ENCODE measurements at regions not wholly inside any gene's neighbourhood (a gene's known extent, or its start where the extent isn't known, plus 50 kb on each side); places are given as distances from the start of the nearest gene placed in this dataset.

DNA sequence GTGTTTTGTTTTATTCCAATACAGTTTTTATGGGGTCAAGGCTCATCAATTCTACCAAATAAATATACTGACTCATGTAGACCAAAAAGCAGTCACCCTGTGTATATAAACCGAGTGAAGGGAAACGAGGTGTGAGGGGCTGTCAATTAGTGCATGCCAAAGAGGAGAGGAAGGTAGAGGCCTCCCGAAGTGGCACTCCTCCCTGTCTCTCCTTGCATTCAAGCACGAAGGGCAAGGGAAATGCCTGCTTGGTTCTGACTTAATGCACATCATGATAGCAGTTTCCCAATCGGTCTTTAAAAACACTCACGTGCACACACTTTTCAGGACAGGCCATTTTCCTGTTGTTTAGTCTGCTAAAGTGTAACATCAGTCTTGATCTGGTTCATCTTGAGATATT is 125.6 kb upstream of the SLCO6A1 start:
- no peaks in the 10 kb centered on the region for H3K4me1 ChIP-seq (ENCODE audit: control insufficient read depth in 1 of 2, insufficient read depth in 2 of 2, low read length in 2 of 2)
- no peak overlapping the region for H3K27ac ChIP-seq (ENCODE audit: low read depth, low read length)
- H4K91ac ChIP-seq (ENCODE audit: low read depth, low read length) = no peak overlapping the region
- no peaks in the 10 kb centered on the region for H3K79me2 ChIP-seq (ENCODE audit: control insufficient read depth, insufficient read depth, low read length, poor library complexity)
- no peak for DNase-seq
- H2AK5ac ChIP-seq (ENCODE audit: low read length) = no peak overlapping the region
- no peaks in the 10 kb centered on the region for H3K9me3 ChIP-seq (ENCODE audit: insufficient read depth, low read depth, low read length)
- no peak overlapping the region for H2BK5ac ChIP-seq (ENCODE audit: low read depth, low read length, poor library complexity)
- H3K14ac ChIP-seq (ENCODE audit: low read length) = no peak overlapping the region
- H3K9ac ChIP-seq (ENCODE audit: low read length) = no peak overlapping the region
- H3K27me3 ChIP-seq (ENCODE audit: insufficient read depth, low read length) = no peaks in the 10 kb centered on the region
- no peak overlapping the region for H3K4me3 ChIP-seq (ENCODE audit: low read depth, low read length)
- H2BK12ac ChIP-seq (ENCODE audit: low read length) = no peak overlapping the region
- no peaks in the 10 kb centered on the region for H3K36me3 ChIP-seq (ENCODE audit: control insufficient read depth in 1 of 2, insufficient read depth in 2 of 2, low read length in 2 of 2)
- no peak overlapping the region for H3K4ac ChIP-seq (ENCODE audit: low read depth, low read length)
- H3K23ac ChIP-seq (ENCODE audit: low read length) = no peak overlapping the region
- H3K4me2 ChIP-seq (ENCODE audit: low read length) = no peak overlapping the region
- no peak overlapping the region for H4K8ac ChIP-seq (ENCODE audit: low read depth, low read length)
- no peak overlapping the region for H2AFZ ChIP-seq (ENCODE audit: insufficient read depth, low read length, poor library complexity)
- H3K18ac ChIP-seq (ENCODE audit: low read length) = no peak overlapping the region
- H3K79me1 ChIP-seq (ENCODE audit: low read length) = no peaks in the 10 kb centered on the region
- no CpG with 5 or more reads among the region's 6 CpGs for WGBS (ENCODE audit: extremely low coverage, insufficient coverage, insufficient read length)
- no peak overlapping the region for H2BK120ac ChIP-seq (ENCODE audit: insufficient read depth, low read length, poor library complexity)
- H4K12ac ChIP-seq (ENCODE audit: low read depth, low read length) = no peak overlapping the region

DNA sequence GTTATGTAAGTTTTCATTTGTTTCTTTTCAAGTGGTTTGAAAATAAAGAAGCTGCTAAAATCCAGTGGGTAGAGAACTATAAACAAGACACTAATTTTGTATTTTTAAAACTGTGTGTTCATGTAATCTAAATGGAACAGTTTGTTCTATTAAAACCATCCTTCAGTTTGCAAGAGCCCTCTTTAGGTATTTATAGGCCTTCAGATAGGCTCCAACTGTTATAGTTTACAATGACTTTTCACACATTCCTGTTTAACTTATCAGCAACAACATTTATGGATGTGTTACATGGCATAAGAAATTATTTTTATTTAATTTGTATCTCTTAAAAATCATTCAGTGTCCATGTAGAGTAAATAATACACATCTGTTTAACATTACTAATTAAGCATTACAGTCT is 126.7 kb upstream of the SLCO6A1 start:
- Histone ChIP-seq H3K4me1 (ENCODE audit: control insufficient read depth in 1 of 2, insufficient read depth in 2 of 2, low read length in 2 of 2) (no peaks in the 10 kb centered on the region), H3K79me1 (ENCODE audit: low read length) (no peaks in the 10 kb centered on the region), H2BK12ac (ENCODE audit: low read length) (no peak overlapping the region), H2BK120ac (ENCODE audit: insufficient read depth, low read length, poor library complexity) (no peak overlapping the region), H4K91ac (ENCODE audit: low read depth, low read length) (no peak overlapping the region), H3K4me3 (ENCODE audit: low read depth, low read length) (no peak overlapping the region), H3K4me2 (ENCODE audit: low read length) (no peak overlapping the region), H3K9me3 (ENCODE audit: insufficient read depth, low read depth, low read length) (no peaks in the 10 kb centered on the region), H2AK5ac (ENCODE audit: low read length) (no peak overlapping the region), H3K14ac (ENCODE audit: low read length) (no peak overlapping the region), H3K27me3 (ENCODE audit: insufficient read depth, low read length) (no peaks in the 10 kb centered on the region), H3K18ac (ENCODE audit: low read length) (no peak overlapping the region), H4K8ac (ENCODE audit: low read depth, low read length) (no peak overlapping the region), H4K12ac (ENCODE audit: low read depth, low read length) (no peak overlapping the region), H3K23ac (ENCODE audit: low read length) (no peak overlapping the region), H2AFZ (ENCODE audit: insufficient read depth, low read length, poor library complexity) (no peak overlapping the region), H2BK5ac (ENCODE audit: low read depth, low read length, poor library complexity) (no peak overlapping the region), H3K36me3 (ENCODE audit: control insufficient read depth in 1 of 2, insufficient read depth in 2 of 2, low read length in 2 of 2) (no peaks in the 10 kb centered on the region), H3K9ac (ENCODE audit: low read length) (no peak overlapping the region), H3K4ac (ENCODE audit: low read depth, low read length) (no peak overlapping the region), H3K27ac (ENCODE audit: low read depth, low read length) (no peak overlapping the region), H3K79me2 (ENCODE audit: control insufficient read depth, insufficient read depth, low read length, poor library complexity) (no peaks in the 10 kb centered on the region)
- DNase-seq = no peak

DNA sequence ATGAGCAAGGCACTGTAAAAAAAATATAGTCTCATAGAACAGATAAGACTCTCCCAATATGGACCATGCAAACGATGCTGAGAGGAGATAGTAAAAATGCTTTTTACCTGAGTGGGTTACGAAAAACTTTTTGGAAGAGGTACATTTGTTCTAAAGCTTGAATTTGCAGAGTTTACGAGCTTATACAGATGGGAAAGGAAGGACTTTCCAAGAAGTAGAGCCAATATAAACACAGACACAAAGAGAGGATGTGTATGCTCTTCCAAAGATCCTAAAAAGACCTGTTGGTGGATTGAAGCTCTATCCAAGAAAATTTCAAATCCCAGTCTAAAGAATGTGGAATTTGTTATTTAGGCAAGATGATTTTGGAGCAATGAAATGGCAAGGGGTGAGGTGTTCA is 127.1 kb upstream of the SLCO6A1 start:
- H2AK5ac ChIP-seq (ENCODE audit: low read length) = no peak overlapping the region
- no CpG with 5 or more reads among the region's 3 CpGs for WGBS (ENCODE audit: extremely low coverage, insufficient coverage, insufficient read length)
- H2BK120ac ChIP-seq (ENCODE audit: insufficient read depth, low read length, poor library complexity) = no peak overlapping the region
- no peak overlapping the region for H3K4me2 ChIP-seq (ENCODE audit: low read length)
- H2BK12ac ChIP-seq (ENCODE audit: low read length) = no peak overlapping the region
- H3K4me3 ChIP-seq (ENCODE audit: low read depth, low read length) = no peak overlapping the region
- no peak overlapping the region for H3K27ac ChIP-seq (ENCODE audit: low read depth, low read length)
- H3K4ac ChIP-seq (ENCODE audit: low read depth, low read length) = no peak overlapping the region
- no peak for DNase-seq
- H3K14ac ChIP-seq (ENCODE audit: low read length) = no peak overlapping the region
- H3K27me3 ChIP-seq (ENCODE audit: insufficient read depth, low read length) = no peaks in the 10 kb centered on the region
- H3K9me3 ChIP-seq (ENCODE audit: insufficient read depth, low read depth, low read length) = no peaks in the 10 kb centered on the region
- no peaks in the 10 kb centered on the region for H3K79me2 ChIP-seq (ENCODE audit: control insufficient read depth, insufficient read depth, low read length, poor library complexity)
- no peak overlapping the region for H2BK5ac ChIP-seq (ENCODE audit: low read depth, low read length, poor library complexity)
- H2AFZ ChIP-seq (ENCODE audit: insufficient read depth, low read length, poor library complexity) = no peak overlapping the region
- H3K36me3 ChIP-seq (ENCODE audit: control insufficient read depth in 1 of 2, insufficient read depth in 2 of 2, low read length in 2 of 2) = no peaks in the 10 kb centered on the region
- no peak overlapping the region for H3K23ac ChIP-seq (ENCODE audit: low read length)
- no peak overlapping the region for H3K18ac ChIP-seq (ENCODE audit: low read length)
- no peak overlapping the region for H3K9ac ChIP-seq (ENCODE audit: low read length)
- H4K12ac ChIP-seq (ENCODE audit: low read depth, low read length) = no peak overlapping the region
- H3K79me1 ChIP-seq (ENCODE audit: low read length) = no peaks in the 10 kb centered on the region
- no peaks in the 10 kb centered on the region for H3K4me1 ChIP-seq (ENCODE audit: control insufficient read depth in 1 of 2, insufficient read depth in 2 of 2, low read length in 2 of 2)
- H4K91ac ChIP-seq (ENCODE audit: low read depth, low read length) = no peak overlapping the region
- no peak overlapping the region for H4K8ac ChIP-seq (ENCODE audit: low read depth, low read length)

DNA sequence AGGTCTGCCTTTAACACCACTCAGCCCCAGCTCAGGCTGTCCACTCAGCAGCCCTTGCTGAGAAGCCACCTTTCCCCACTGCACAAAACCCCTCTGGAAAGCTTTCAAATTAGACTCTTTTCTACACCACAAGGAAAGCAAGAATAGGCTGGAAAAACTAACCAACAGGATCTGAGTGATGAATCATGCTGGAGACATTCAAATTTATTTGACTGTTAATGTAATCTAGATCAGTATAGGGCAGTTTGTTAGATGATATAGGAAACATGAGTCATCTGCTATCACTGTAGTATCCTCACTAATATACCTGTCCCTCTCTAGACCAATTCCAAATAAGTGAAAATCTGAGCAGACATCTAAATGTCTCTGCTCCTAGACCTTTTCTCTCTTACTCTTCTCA is 127.8 kb upstream of the PAM start:
- DNase-seq = no peak
- no peaks in the 10 kb centered on the region for H3K9me3 ChIP-seq (ENCODE audit: insufficient read depth, low read depth, low read length)
- H2BK12ac ChIP-seq (ENCODE audit: low read length) = no peak overlapping the region

More for the DNA sequence above, 127.8 kb upstream of the PAM start:
- Histone ChIP-seq H2BK120ac (ENCODE audit: insufficient read depth, low read length, poor library complexity) (no peak overlapping the region), H4K91ac (ENCODE audit: low read depth, low read length) (no peak overlapping the region), H3K14ac (ENCODE audit: low read length) (no peak overlapping the region), H3K36me3 (ENCODE audit: control insufficient read depth in 1 of 2, insufficient read depth in 2 of 2, low read length in 2 of 2) (no peaks in the 10 kb centered on the region), H4K12ac (ENCODE audit: low read depth, low read length) (no peak overlapping the region), H4K8ac (ENCODE audit: low read depth, low read length) (no peak overlapping the region), H2BK5ac (ENCODE audit: low read depth, low read length, poor library complexity) (no peak overlapping the region), H3K4ac (ENCODE audit: low read depth, low read length) (no peak overlapping the region), H2AFZ (ENCODE audit: insufficient read depth, low read length, poor library complexity) (no peak overlapping the region), H3K4me2 (ENCODE audit: low read length) (no peak overlapping the region), H3K4me3 (ENCODE audit: low read depth, low read length) (no peak overlapping the region), H3K9ac (ENCODE audit: low read length) (no peak overlapping the region), H3K79me1 (ENCODE audit: low read length) (no peaks in the 10 kb centered on the region), H3K79me2 (ENCODE audit: control insufficient read depth, insufficient read depth, low read length, poor library complexity) (no peaks in the 10 kb centered on the region), H3K27me3 (ENCODE audit: insufficient read depth, low read length) (no peaks in the 10 kb centered on the region), H3K4me1 (ENCODE audit: control insufficient read depth in 1 of 2, insufficient read depth in 2 of 2, low read length in 2 of 2) (no peaks in the 10 kb centered on the region), H3K23ac (ENCODE audit: low read length) (no peak overlapping the region), H2AK5ac (ENCODE audit: low read length) (no peak overlapping the region), H3K27ac (ENCODE audit: low read depth, low read length) (no peak overlapping the region), H3K18ac (ENCODE audit: low read length) (no peak overlapping the region)

All from trophoblast cell (in vitro differentiated cells and primary cell).